GM10266 (cell line): ENCODE measurements at regions not wholly inside any gene's neighbourhood (a gene's known extent, or its start where the extent isn't known, plus 50 kb on each side); places are given as distances from the start of the nearest gene placed in this dataset.
"Not testable (repeated sequence)": the region's sequence is repeated elsewhere in the genome, so short reads cannot be mapped to it uniquely, and the experiment has no call there.

Source experiments
- DNase-seq: peaks from one replicate; pipeline ENCODE4 v3.0.0; 2012; ENCODE audit errors: extremely low spot score
- CTCF ChIP-seq: IDR thresholded peaks from 2 replicates; pipeline ENCODE4 v1.5.1; 2012; ENCODE audit warnings: mild to moderate bottlenecking, low read depth; ENCODE audit not compliant: control insufficient read depth, insufficient read depth; ENCODE audit errors: missing control alignments

- no peak for DNase-seq
- TF ChIP-seq CTCF, result no peak
Observed at GRCh38 chr13:26847281-26847680, 86.7 kb upstream of the GPR12 start.

GRCh38 chr13:26845063-26845462 is 84.5 kb upstream of the GPR12 start:
- DNase-seq, result not testable (repeated sequence)

GRCh38 chr13:26839682-26840081 is 79.1 kb upstream of the GPR12 start:
- DNase-seq, result no peak
- TF ChIP-seq CTCF, result no peak

GRCh38 chr13:26838821-26839220 is 78.2 kb upstream of the GPR12 start:
- no peak for TF ChIP-seq CTCF
- no peak for DNase-seq

GRCh38 chr13:26837997-26838396 is 77.4 kb upstream of the GPR12 start:
- no peak for TF ChIP-seq CTCF
- DNase-seq, result no peak

GRCh38 chr13:26837102-26837501 is 76.5 kb upstream of the GPR12 start:
- DNase-seq, result no peak

GRCh38 chr13:26836626-26837025 is 76.0 kb upstream of the GPR12 start:
- TF ChIP-seq CTCF, result no peak
- no peak for DNase-seq

More at GRCh38 chr13:26837102-26837501, 76.5 kb upstream of the GPR12 start:
- no peak for TF ChIP-seq CTCF

- DNase-seq, result no peak
- no peak for TF ChIP-seq CTCF
Observed at GRCh38 chr13:26834646-26835045, 74.1 kb upstream of the GPR12 start.
